WTC11 (cell line): ENCODE measurements at regions not wholly inside any gene's neighbourhood (a gene's known extent, or its start where the extent isn't known, plus 50 kb on each side); places are given as distances from the start of the nearest gene placed in this dataset.

Source experiments
- ATAC-seq: fragments of 200-7000 bp; cut with Tn5 transposase; 2 replicates; pipeline ENCODE4 v1.10.0; 2021; ENCODE audit warnings: mild to moderate bottlenecking, moderate library complexity
- CTCF ChIA-PET: fragments of 300-600 bp; sonication (Branson Sonifier 250); formaldehyde crosslinking; loops from one replicate; lab custom pipeline; 2021; ENCODE audit warnings: antibody characterized with exemption; lab: Charles Lee
- POLR2A ChIA-PET: fragments of 350-600 bp; sonication (Branson Sonifier 250); formaldehyde crosslinking; loops from one replicate; lab custom pipeline; 2021; ENCODE audit warnings: antibody characterized with exemption; lab: Charles Lee
- DNase-seq: peaks from one replicate; pipeline ENCODE4 v3.0.0; 2021; ENCODE audit warnings: low spot score
- H3K27ac Mint-ChIP-seq: 2 replicates; pipeline ENCODE4 v1.8.0; 2021; ENCODE audit warnings: mixed read lengths
- H3K27me3 Mint-ChIP-seq: 2 replicates; pipeline ENCODE4 v1.8.0; 2021; ENCODE audit warnings: low read depth, mild to moderate bottlenecking, moderate library complexity, mixed read lengths
- H3K36me3 Mint-ChIP-seq: 2 replicates; pipeline ENCODE4 v1.8.0; 2021; ENCODE audit warnings: mixed read lengths
- H3K4me1 Mint-ChIP-seq: 2 replicates; pipeline ENCODE4 v1.8.0; 2022; ENCODE audit warnings: mixed read lengths
- H3K4me3 Mint-ChIP-seq: 2 replicates; pipeline ENCODE4 v1.8.0; 2021; ENCODE audit warnings: mild to moderate bottlenecking, moderate library complexity, mixed read lengths
- H3K9me3 Mint-ChIP-seq: 2 replicates; pipeline ENCODE4 v1.8.0; 2021; ENCODE audit warnings: mixed read lengths
- AR ChIP-seq: fragments of 250-450 bp; sonication (Bioruptor Pico); IDR thresholded peaks from 2 replicates; pipeline ENCODE4 v1.9.0; 2021; ENCODE audit warnings: mild to moderate bottlenecking
- CDX4 ChIP-seq: fragments of 250-450 bp; sonication (Bioruptor Pico); IDR thresholded peaks from 2 replicates; pipeline ENCODE4 v1.9.0; 2021; ENCODE audit warnings: moderate library complexity, mild to moderate bottlenecking, inconsistent platforms, borderline replicate concordance
- E2F4 ChIP-seq: sonication (generic); formaldehyde crosslinking; IDR thresholded peaks from 2 replicates; pipeline ENCODE4 v1.8.1; 2022; ENCODE audit warnings: low read depth, mild to moderate bottlenecking, moderate library complexity, missing genetic modification reagents, borderline replicate concordance
- E2F5 ChIP-seq: sonication (generic); formaldehyde crosslinking; IDR thresholded peaks from 2 replicates; pipeline ENCODE4 v1.8.1; 2022; ENCODE audit warnings: mild to moderate bottlenecking, moderate library complexity, missing genetic modification reagents
- ELF4 ChIP-seq: sonication (generic); formaldehyde crosslinking; IDR thresholded peaks from 2 replicates; pipeline ENCODE4 v1.8.1; 2022; ENCODE audit warnings: low read depth, mild to moderate bottlenecking, moderate library complexity, missing genetic modification reagents
- ESRRA ChIP-seq: sonication (generic); formaldehyde crosslinking; IDR thresholded peaks from 2 replicates; pipeline ENCODE4 v1.8.1; 2022; ENCODE audit warnings: mild to moderate bottlenecking, missing genetic modification reagents, borderline replicate concordance
- ETV6 ChIP-seq: sonication (generic); formaldehyde crosslinking; IDR thresholded peaks from 2 replicates; pipeline ENCODE4 v1.8.1; 2022; ENCODE audit warnings: mild to moderate bottlenecking, missing genetic modification reagents
- FOXK1 ChIP-seq: sonication (generic); formaldehyde crosslinking; IDR thresholded peaks from 2 replicates; pipeline ENCODE4 v1.8.0; 2022; ENCODE audit warnings: mild to moderate bottlenecking, moderate library complexity, missing genetic modification reagents
- FOXP4 ChIP-seq: sonication (generic); formaldehyde crosslinking; IDR thresholded peaks from 2 replicates; pipeline ENCODE4 v1.8.0; 2022; ENCODE audit warnings: mild to moderate bottlenecking, missing genetic modification reagents
- IRF1 ChIP-seq: sonication (generic); formaldehyde crosslinking; IDR thresholded peaks from 2 replicates; pipeline ENCODE4 v1.8.0; 2023; ENCODE audit warnings: missing genetic modification reagents
- PRDM15 ChIP-seq: sonication (generic); formaldehyde crosslinking; IDR thresholded peaks from 2 replicates; pipeline ENCODE4 v1.8.0; 2022; ENCODE audit warnings: missing genetic modification reagents
- TEAD4 ChIP-seq: sonication (generic); formaldehyde crosslinking; IDR thresholded peaks from 2 replicates; pipeline ENCODE4 v1.8.0; 2022; ENCODE audit warnings: mild to moderate bottlenecking, missing genetic modification reagents
- TP53 ChIP-seq: sonication (generic); formaldehyde crosslinking; IDR thresholded peaks from 2 replicates; pipeline ENCODE4 v1.8.1; 2023; ENCODE audit warnings: mild to moderate bottlenecking, missing genetic modification reagents
- USF1 ChIP-seq: sonication (generic); formaldehyde crosslinking; IDR thresholded peaks from 2 replicates; pipeline ENCODE4 v1.8.0; 2022; ENCODE audit warnings: mild to moderate bottlenecking, missing genetic modification reagents
- ZNF425 ChIP-seq: fragments of 250-450 bp; sonication (Bioruptor Pico); conservative IDR thresholded peaks from 2 replicates; pipeline ENCODE4 v1.9.0; 2021; ENCODE audit warnings: mild to moderate bottlenecking

- TF ChIP-seq FOXK1, result no peak
These were observed 630.7 kb downstream of the TOX3 start (continued) for GRCh38 chr16:51916231-51916630.

- no peak overlapping the region for H3K4me3 Mint-ChIP-seq
- no peaks in the 10 kb centered on the region for H3K27me3 Mint-ChIP-seq
- CTCF ChIA-PET, result interaction anchor here (0.7 to 0.9 kb wide), 2 partner anchors 34 to 89 kb away, joined by 3 read pairs; no protein-coding TSS in a partner anchor
- POLR2A ChIA-PET, result no interaction called here
- no peak for ATAC-seq
- no peak for TF ChIP-seq USF1 (CRISPR knock-in tag)
- TF ChIP-seq E2F5 (CRISPR knock-in tag), result no peak
- no peak for TF ChIP-seq TP53 (CRISPR knock-in tag)
- no peak for TF ChIP-seq TEAD4
- TF ChIP-seq E2F4 (CRISPR knock-in tag), result no peak
- no peak for TF ChIP-seq ELF4 (CRISPR knock-in tag)
- TF ChIP-seq FOXP4, result no peak
- TF ChIP-seq CDX4, result no peak
- TF ChIP-seq, all 79 proteins: peak for 0
- 0 out of 2 replicates have a peak, but pooled peaks cover 7% of the 10 kb centered on the region for H3K4me1 Mint-ChIP-seq
- no peak for DNase-seq
- H3K27ac Mint-ChIP-seq, result no peak overlapping the region
- peaks cover 11% of the 10 kb centered on the region for H3K9me3 Mint-ChIP-seq
- peaks cover 10% of the 10 kb centered on the region; the same call in 1 of the 2 replicates for H3K36me3 Mint-ChIP-seq
These were observed 639.3 kb downstream of the TOX3 start for GRCh38 chr16:51907680-51908079.

GRCh38 chr16:51900221-51900780 lies 646.6 kb downstream of the TOX3 start:
- DNase-seq (no peak), ATAC-seq (no peak)
- peaks cover 40% of the 10 kb centered on the region for H3K4me1 Mint-ChIP-seq
- peaks cover 2% of the 10 kb centered on the region; the same call in 1 of the 2 replicates for H3K36me3 Mint-ChIP-seq
- no peaks in the 10 kb centered on the region for H3K27me3 Mint-ChIP-seq
- POLR2A ChIA-PET, result no interaction called here
- H3K4me3 Mint-ChIP-seq, result no peak overlapping the region
- H3K9me3 Mint-ChIP-seq, result peaks cover 6% of the 10 kb centered on the region
- CTCF ChIA-PET, result no interaction called here
- no peak overlapping the region for H3K27ac Mint-ChIP-seq
- no peak for TF ChIP-seq ETV6 (CRISPR knock-in tag)
- no peak for TF ChIP-seq ZNF425 (CRISPR knock-in tag)
- TF ChIP-seq IRF1 (CRISPR knock-in tag), result no peak
- TF ChIP-seq AR (CRISPR knock-in tag), result no peak
- TF ChIP-seq PRDM15, result no peak
- TF ChIP-seq ESRRA, result no peak
